ENCODE measurements at regions not wholly inside any gene's neighbourhood (a gene's known extent, or its start where the extent isn't known, plus 50 kb on each side); places are given as distances from the start of the nearest gene placed in this dataset.

- TF ChIP-seq REST (IDR thresholded peaks at IDR 0.05; ENCODE audit: borderline replicate concordance) (no peak), REST (CRISPR knock-in tag; IDR thresholded peaks at IDR 0.05; ENCODE audit: low read depth) (no peak), ZNF143 (CRISPR knock-in tag; IDR thresholded peaks at IDR 0.05) (no peak), SMC3 (conservative IDR thresholded peaks at IDR 0.05; ENCODE audit: insufficient read depth, low read depth, low read length) (no peak), PHF8 (IDR thresholded peaks at IDR 0.05; ENCODE audit: borderline replicate concordance, low read length) (no peak), NFYB (IDR thresholded peaks at IDR 0.05; ENCODE audit: extremely low read depth, insufficient read length) (no peak)
Measured at GRCh38 chr5:159512064-159512463, 181.8 kb upstream of the IL12B start (continued).
